ENCODE measurements at regions not wholly inside any gene's neighbourhood (a gene's known extent, or its start where the extent isn't known, plus 50 kb on each side); places are given as distances from the start of the nearest gene placed in this dataset.

- H3K9me3 Mint-ChIP-seq, result no peaks in the 10 kb centered on the region
- H3K4me3 Mint-ChIP-seq, result no peak overlapping the region
- no peak for DNase-seq (ENCODE audit: low spot score in 2 of 2)
- no peaks in the 10 kb centered on the region for H3K36me3 Mint-ChIP-seq
- no peaks in the 10 kb centered on the region for H3K4me1 Mint-ChIP-seq
- no peak for ATAC-seq
- H3K27ac Mint-ChIP-seq, result no peak overlapping the region
These were observed 853.5 kb downstream of the GATA3 start for GRCh38 chr10:8908013-8908412.

DNA sequence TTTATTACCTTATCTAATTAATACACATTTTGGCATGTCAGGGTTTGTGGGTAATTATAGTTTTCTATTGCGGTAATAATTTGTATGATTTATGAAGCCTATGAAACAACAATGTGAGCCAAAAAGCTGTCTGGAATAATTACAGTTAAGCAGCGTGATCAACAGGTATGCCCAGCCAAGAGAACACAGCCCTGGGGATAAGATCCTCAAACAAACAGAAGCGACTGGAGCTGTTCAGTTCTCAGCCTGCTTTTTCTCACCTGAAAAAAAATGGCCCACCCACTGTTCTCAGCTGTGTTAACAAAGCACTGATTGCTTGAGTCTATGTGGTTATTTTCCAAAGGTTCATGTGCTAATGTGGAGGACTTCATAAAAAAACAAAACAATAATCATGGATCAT lies 855.8 kb downstream of the GATA3 start:
- Mint-ChIP-seq H3K36me3 (no peaks in the 10 kb centered on the region), H3K4me3 (no peak overlapping the region), H3K9me3 (no peaks in the 10 kb centered on the region), H3K4me1 (no peaks in the 10 kb centered on the region), H3K27ac (no peak overlapping the region)
- DNase-seq (ENCODE audit: low spot score in 2 of 2), result no peak
- ATAC-seq, result no peak

DNA sequence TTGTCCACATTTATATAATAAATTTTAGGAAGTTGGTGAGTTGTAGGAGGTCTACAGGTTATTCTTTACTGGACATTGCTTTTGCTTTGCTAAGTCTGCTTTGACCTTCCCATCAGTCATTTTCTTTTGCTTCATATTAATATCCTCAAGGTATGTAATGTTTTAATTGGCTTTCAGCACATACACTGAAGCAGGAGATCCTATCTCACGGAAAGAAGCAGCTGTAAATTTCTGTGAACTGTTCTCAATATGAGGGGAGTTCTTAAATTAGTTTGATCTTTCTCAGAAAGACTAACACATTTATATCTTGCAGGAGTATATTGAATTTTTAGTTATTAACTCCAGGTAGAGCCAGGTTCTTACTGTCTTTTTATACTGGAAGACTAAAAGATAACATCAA lies 856.5 kb downstream of the GATA3 start:
- no peak for ATAC-seq
- H3K36me3 Mint-ChIP-seq, result no peaks in the 10 kb centered on the region
- no peak overlapping the region for H3K27ac Mint-ChIP-seq
- DNase-seq (ENCODE audit: low spot score in 2 of 2), result no peak
- no peaks in the 10 kb centered on the region for H3K9me3 Mint-ChIP-seq
- H3K4me3 Mint-ChIP-seq, result no peak overlapping the region
- H3K4me1 Mint-ChIP-seq, result no peaks in the 10 kb centered on the region

DNA sequence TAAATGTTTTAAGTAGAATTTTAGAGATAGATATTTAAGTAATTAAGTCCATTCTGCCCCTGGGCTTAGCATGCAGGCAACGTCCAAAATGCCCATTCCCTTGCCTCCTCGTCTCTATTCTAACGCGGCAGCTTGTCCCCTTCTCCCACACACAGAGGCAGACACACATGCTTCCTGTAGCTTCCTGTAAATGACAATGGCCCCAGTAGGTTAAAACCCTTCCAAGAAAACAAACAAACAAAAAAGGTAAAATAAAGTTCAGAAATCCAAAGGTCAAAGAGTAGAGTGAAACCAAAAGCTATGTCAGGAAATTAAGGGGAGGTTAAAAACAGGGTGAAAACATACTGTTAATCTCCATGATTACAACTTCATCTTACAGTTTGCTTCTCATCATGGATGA lies 857.6 kb downstream of the GATA3 start:
- Mint-ChIP-seq H3K27ac (no peak overlapping the region), H3K4me1 (no peaks in the 10 kb centered on the region), H3K4me3 (no peak overlapping the region), H3K9me3 (no peaks in the 10 kb centered on the region), H3K36me3 (no peaks in the 10 kb centered on the region)
- ATAC-seq (no peak), DNase-seq (ENCODE audit: low spot score in 2 of 2) (no peak)

GRCh38 chr10:8913720-8914119 lies 859.2 kb downstream of the GATA3 start:
- Mint-ChIP-seq H3K4me3 (no peak overlapping the region), H3K9me3 (no peaks in the 10 kb centered on the region), H3K27ac (no peak overlapping the region), H3K36me3 (no peaks in the 10 kb centered on the region), H3K4me1 (no peaks in the 10 kb centered on the region)
- ATAC-seq (no peak), DNase-seq (ENCODE audit: low spot score in 2 of 2) (no peak)

GRCh38 chr10:8919280-8919679 lies 864.8 kb downstream of the GATA3 start:
- no peak for ATAC-seq
- H3K27ac Mint-ChIP-seq, result no peak overlapping the region

DNA sequence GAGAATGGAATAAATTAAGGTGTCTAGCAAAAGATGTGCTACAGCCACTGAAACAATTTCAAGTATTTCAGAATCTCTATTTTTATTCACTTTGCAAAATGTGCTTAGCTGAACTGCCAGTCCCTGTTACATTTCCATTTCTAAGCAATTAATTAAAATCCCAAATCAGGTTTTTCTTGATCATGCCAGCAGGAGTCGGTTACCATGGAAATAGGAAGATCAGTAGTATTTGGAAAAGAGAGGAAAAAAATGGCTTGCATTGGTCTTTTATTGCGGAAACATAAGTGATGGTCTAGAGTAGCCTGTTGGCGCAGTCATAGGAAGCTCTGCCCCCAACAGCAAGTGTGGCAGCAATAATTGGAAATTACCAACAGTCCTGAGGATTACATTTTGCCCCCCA lies 867.1 kb downstream of the GATA3 start:
- H3K4me1 Mint-ChIP-seq, result no peaks in the 10 kb centered on the region
- no peak overlapping the region for H3K27ac Mint-ChIP-seq
- H3K4me3 Mint-ChIP-seq, result no peak overlapping the region
- no peaks in the 10 kb centered on the region for H3K36me3 Mint-ChIP-seq
- no peak for ATAC-seq
- DNase-seq (ENCODE audit: low spot score in 2 of 2), result no peak
- no peaks in the 10 kb centered on the region for H3K9me3 Mint-ChIP-seq

More at GRCh38 chr10:8919280-8919679, 864.8 kb downstream of the GATA3 start:
- Mint-ChIP-seq H3K4me1 (no peaks in the 10 kb centered on the region), H3K36me3 (no peaks in the 10 kb centered on the region), H3K9me3 (no peaks in the 10 kb centered on the region), H3K4me3 (no peak overlapping the region)
- DNase-seq (ENCODE audit: low spot score in 2 of 2), result no peak

DNA sequence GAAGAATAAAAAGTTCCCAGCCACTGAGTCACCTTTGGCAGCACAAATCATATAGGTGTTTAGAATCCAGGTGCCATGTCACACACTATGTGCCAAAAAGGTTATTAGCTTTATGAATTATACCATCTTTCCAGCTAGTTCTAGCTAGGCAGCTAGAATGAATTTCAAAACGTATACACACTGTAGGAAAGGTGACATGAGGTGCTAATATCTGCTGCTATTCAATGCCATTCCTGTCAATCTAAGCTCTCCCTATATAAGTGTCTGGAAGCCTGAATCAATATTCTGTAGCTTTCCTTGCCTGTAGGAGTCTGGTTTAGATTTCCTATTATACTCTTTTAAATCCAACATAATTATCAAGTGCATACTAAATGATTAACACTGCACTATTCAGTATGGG lies 868.6 kb downstream of the GATA3 start:
- Mint-ChIP-seq H3K9me3 (no peaks in the 10 kb centered on the region), H3K4me1 (no peaks in the 10 kb centered on the region)
- no peak for ATAC-seq

DNA sequence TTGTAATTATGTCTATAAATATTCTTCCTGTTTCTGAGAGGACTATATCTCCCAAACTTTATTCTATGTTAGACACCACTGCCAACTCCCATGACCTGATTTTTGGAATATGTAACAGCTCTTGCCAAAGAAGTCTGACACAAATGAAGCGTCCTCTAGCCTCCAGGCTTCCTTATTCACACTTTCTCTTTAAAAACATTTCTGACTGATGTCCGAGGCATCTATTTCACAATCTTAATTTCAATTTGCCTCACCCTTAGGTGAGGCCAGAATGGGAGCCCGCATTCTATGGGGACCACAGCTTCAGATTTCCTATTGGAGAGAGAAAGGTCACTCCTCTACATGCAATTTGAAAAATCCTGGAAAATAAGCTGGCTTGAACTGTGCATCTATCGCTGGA lies 873.2 kb downstream of the GATA3 start:
- no peak overlapping the region for H3K4me3 Mint-ChIP-seq
- no peaks in the 10 kb centered on the region for H3K4me1 Mint-ChIP-seq
- H3K27ac Mint-ChIP-seq, result no peak overlapping the region
- ATAC-seq (no peak), DNase-seq (ENCODE audit: low spot score in 2 of 2) (no peak)
- H3K9me3 Mint-ChIP-seq, result no peaks in the 10 kb centered on the region
- no peaks in the 10 kb centered on the region for H3K36me3 Mint-ChIP-seq

More for the DNA sequence above, 868.6 kb downstream of the GATA3 start:
- H3K36me3 Mint-ChIP-seq, result no peaks in the 10 kb centered on the region
- H3K4me3 Mint-ChIP-seq, result no peak overlapping the region
- no peak for DNase-seq (ENCODE audit: low spot score in 2 of 2)
- H3K27ac Mint-ChIP-seq, result no peak overlapping the region

- ATAC-seq (no peak), DNase-seq (ENCODE audit: low spot score in 2 of 2) (no peak)
- H3K36me3 Mint-ChIP-seq, result no peaks in the 10 kb centered on the region
- no peaks in the 10 kb centered on the region for H3K4me1 Mint-ChIP-seq
- H3K9me3 Mint-ChIP-seq, result no peaks in the 10 kb centered on the region
- H3K4me3 Mint-ChIP-seq, result no peak overlapping the region
- no peak overlapping the region for H3K27ac Mint-ChIP-seq
These were observed 892.0 kb downstream of the GATA3 start for GRCh38 chr10:8946451-8946850.

DNA sequence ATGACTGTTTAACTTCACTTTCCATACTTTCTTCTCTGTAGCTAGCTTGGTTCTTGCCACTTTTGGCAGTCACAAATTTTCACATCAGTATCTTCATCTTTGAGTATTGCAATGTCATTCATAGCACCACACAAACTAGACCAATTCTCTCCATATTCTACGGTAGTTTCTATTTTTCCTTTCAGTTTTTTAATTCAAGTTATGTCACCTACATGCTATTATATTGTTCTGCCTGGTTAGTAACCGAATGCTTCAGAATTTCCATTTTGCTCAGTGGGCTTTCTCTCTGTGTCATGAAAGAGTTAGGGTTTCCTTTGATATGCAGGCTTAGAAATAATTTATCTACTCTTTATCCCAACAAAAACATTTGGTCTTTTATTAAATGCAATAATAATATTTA lies 896.5 kb downstream of the GATA3 start:
- ATAC-seq, result no peak
- DNase-seq (ENCODE audit: low spot score in 2 of 2), result no peak
- no peak overlapping the region for H3K27ac Mint-ChIP-seq

DNA sequence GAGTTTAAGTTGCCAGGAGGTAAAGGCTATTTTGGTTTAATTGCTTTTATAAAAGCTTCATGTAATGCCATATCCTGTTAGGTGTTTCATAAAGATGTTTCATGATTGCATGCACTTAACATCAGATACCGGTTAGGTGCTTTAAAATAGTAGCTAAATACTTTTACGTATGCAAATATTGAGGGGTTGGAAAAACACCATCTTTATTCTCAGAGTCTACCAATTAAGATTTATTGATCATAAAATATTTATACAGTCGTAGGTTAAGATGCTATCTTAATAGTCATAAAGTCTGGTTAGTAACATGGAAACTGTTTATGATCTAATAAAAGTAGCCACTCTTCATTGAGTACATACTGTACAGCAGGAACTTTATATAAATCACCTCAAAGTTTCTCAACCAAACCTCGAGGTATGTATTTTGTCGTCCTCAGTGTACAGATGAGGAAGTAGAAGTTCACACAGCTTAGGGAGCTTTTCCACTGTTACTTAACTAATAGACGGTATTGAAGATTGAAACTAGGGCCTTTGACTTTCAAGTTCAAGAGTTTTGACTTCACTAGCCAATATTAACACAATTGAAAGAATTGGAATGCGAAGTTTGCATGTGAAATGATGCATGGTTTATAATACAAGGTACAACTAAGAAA lies 897.1 kb downstream of the GATA3 start:
- Mint-ChIP-seq H3K27ac (no peak overlapping the region), H3K4me1 (no peaks in the 10 kb centered on the region), H3K4me3 (no peak overlapping the region), H3K36me3 (no peaks in the 10 kb centered on the region), H3K9me3 (no peaks in the 10 kb centered on the region)
- DNase-seq (ENCODE audit: low spot score in 2 of 2), result no peak
- ATAC-seq, result no peak

More for the DNA sequence above, 896.5 kb downstream of the GATA3 start:
- no peak overlapping the region for H3K4me3 Mint-ChIP-seq
- H3K36me3 Mint-ChIP-seq, result no peaks in the 10 kb centered on the region
- no peaks in the 10 kb centered on the region for H3K4me1 Mint-ChIP-seq
- no peaks in the 10 kb centered on the region for H3K9me3 Mint-ChIP-seq

DNA sequence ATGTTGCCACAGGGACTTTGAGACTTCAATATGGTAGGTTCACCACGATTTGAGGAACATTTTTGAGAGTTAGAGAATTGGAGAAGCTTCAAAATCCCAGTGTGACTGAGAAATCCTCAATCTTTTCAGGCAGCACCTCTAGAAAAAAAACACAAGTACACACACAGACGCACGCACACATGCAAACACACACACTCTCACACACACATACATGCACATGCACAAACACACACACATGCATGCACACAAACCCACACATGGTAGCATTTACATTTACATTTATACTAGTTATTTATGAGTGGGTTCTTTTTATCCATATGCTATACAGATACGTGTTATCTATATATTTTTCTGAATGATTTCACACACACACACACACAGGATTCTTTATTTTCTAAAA lies 901.9 kb downstream of the GATA3 start:
- DNase-seq (ENCODE audit: low spot score in 2 of 2) (no peak), ATAC-seq (no peak)
- Mint-ChIP-seq H3K9me3 (no peaks in the 10 kb centered on the region), H3K27ac (no peak overlapping the region), H3K4me3 (no peak overlapping the region), H3K36me3 (no peaks in the 10 kb centered on the region), H3K4me1 (no peaks in the 10 kb centered on the region)

GRCh38 chr10:8962249-8962648 lies 907.8 kb downstream of the GATA3 start:
- H3K9me3 Mint-ChIP-seq, result no peaks in the 10 kb centered on the region
- DNase-seq (ENCODE audit: low spot score in 2 of 2) (no peak), ATAC-seq (no peak)
- no peak overlapping the region for H3K4me3 Mint-ChIP-seq
- H3K4me1 Mint-ChIP-seq, result no peaks in the 10 kb centered on the region
- H3K36me3 Mint-ChIP-seq, result no peaks in the 10 kb centered on the region
- H3K27ac Mint-ChIP-seq, result no peak overlapping the region

DNA sequence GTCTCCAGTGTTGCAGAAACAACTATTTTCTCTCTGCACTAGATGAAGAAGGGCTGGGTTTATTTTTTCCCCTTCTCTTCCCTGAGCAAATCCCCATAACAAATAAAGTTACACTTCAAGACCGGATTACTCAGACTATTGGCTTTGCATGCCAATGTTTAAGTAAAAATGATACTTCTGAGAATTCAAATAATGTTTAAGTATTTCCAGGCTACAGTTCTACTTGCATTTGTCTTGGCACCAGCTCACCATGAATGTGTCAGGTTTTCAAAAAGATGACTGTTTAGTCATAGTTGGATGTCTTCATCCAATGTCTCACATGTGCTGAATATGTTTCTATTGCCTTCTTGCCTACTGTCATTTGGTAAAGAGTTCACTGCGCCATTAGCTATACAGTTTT lies 912.6 kb downstream of the GATA3 start:
- Mint-ChIP-seq H3K4me3 (no peak overlapping the region), H3K27ac (no peak overlapping the region), H3K9me3 (no peaks in the 10 kb centered on the region), H3K4me1 (no peaks in the 10 kb centered on the region), H3K36me3 (no peaks in the 10 kb centered on the region)
- no peak for ATAC-seq
- no peak for DNase-seq (ENCODE audit: low spot score in 2 of 2)

- Mint-ChIP-seq H3K4me1 (no peaks in the 10 kb centered on the region), H3K9me3 (no peaks in the 10 kb centered on the region), H3K4me3 (no peak overlapping the region), H3K36me3 (no peaks in the 10 kb centered on the region), H3K27ac (no peak overlapping the region)
- ATAC-seq (no peak), DNase-seq (ENCODE audit: low spot score in 2 of 2) (no peak)
These were observed 915.4 kb downstream of the GATA3 start for GRCh38 chr10:8969853-8970252.

GRCh38 chr10:8975535-8975934 lies 921.0 kb downstream of the GATA3 start:
- Mint-ChIP-seq H3K4me1 (no peaks in the 10 kb centered on the region), H3K27ac (no peak overlapping the region), H3K4me3 (no peak overlapping the region), H3K9me3 (no peaks in the 10 kb centered on the region), H3K36me3 (no peaks in the 10 kb centered on the region)
- no peak for DNase-seq (ENCODE audit: low spot score in 2 of 2)
- no peak for ATAC-seq

Data from stimulated activated effector memory CD8-positive, alpha-beta T cell treated with anti-CD3 and anti-CD28 coated beads, Interleukin-12 subunit alpha, Interleukin-12 subunit beta, amount 100 ng/mL, for 72 hours (primary cell).